Keratinocyte (primary cell): ENCODE measurements at regions not wholly inside any gene's neighbourhood (a gene's known extent, or its start where the extent isn't known, plus 50 kb on each side); places are given as distances from the start of the nearest gene placed in this dataset.

Source experiments
- DNase-seq: peaks from one replicate; pipeline ENCODE4 v3.0.0-alpha.2; 2011; ENCODE audit warnings: low read depth, missing footprints, low spot score
- FAIRE-seq: peaks from 2 replicates; lab custom pipeline; 2011; peaks lifted over from hg19 to GRCh38; lab: Jason Lieb, UNC
- H2AFZ ChIP-seq: 2 replicates; pipeline ENCODE4 v1.6.0; 2012; ENCODE audit warnings: low read length, control low read depth, inconsistent platforms; ENCODE audit not compliant: control insufficient read depth
- H3K27ac ChIP-seq: 2 replicates; pipeline ENCODE4 v1.5.1; 2011; ENCODE audit warnings: low read length; ENCODE audit not compliant: control insufficient read depth, insufficient read depth
- H3K27me3 ChIP-seq: 3 replicates; pipeline ENCODE4 v1.6.0; 2011; ENCODE audit warnings: low read length; ENCODE audit not compliant: control insufficient read depth, insufficient read depth; ENCODE audit errors: extremely low read depth
- H3K36me3 ChIP-seq, 2 experiments: 2 replicates in 1 of 2; 3 replicates in 1 of 2; pipeline ENCODE4 v1.5.1; 2011; ENCODE audit warnings: low read length in 2 of 2, mild to moderate bottlenecking in 1 of 2; ENCODE audit not compliant: control insufficient read depth in 2 of 2, insufficient read depth in 2 of 2; ENCODE audit errors: extremely low read depth in 1 of 2
- H3K4me1 ChIP-seq: 3 replicates; pipeline ENCODE4 v1.5.1; 2011; ENCODE audit warnings: low read length; ENCODE audit not compliant: control insufficient read depth, insufficient read depth; ENCODE audit errors: extremely low read depth
- H3K4me2 ChIP-seq: 3 replicates; pipeline ENCODE4 v1.6.0; 2011; ENCODE audit warnings: low read depth, low read length; ENCODE audit not compliant: control insufficient read depth, insufficient read depth; ENCODE audit errors: extremely low read depth
- H3K4me3 ChIP-seq, 3 experiments: fragments of 200-600 bp in 1 of 3; sonication (generic) in 1 of 3; 2 replicates in 2 of 3; 3 replicates in 1 of 3; pipeline ENCODE4 v1.5.1; 2011 to 2016; ENCODE audit warnings: low read length in 3 of 3, mild to moderate bottlenecking in 3 of 3, control low read depth in 2 of 3, inconsistent platforms in 1 of 3, low read depth in 1 of 3, mixed read lengths in 1 of 3, mixed run types in 1 of 3, moderate library complexity in 1 of 3; ENCODE audit not compliant: control insufficient read depth in 2 of 3, insufficient read depth in 2 of 3; ENCODE audit errors: extremely low read depth in 1 of 3
- H3K79me2 ChIP-seq: 2 replicates; pipeline ENCODE4 v1.6.0; 2012; ENCODE audit warnings: low read length; ENCODE audit not compliant: control insufficient read depth, insufficient read depth
- H3K9ac ChIP-seq: 3 replicates; pipeline ENCODE4 v1.6.0; 2011; ENCODE audit warnings: low read length; ENCODE audit not compliant: control insufficient read depth, insufficient read depth; ENCODE audit errors: extremely low read depth
- H3K9me1 ChIP-seq: 3 replicates; pipeline ENCODE4 v1.6.0; 2011; ENCODE audit warnings: low read length; ENCODE audit not compliant: control insufficient read depth, insufficient read depth; ENCODE audit errors: extremely low read depth
- H3K9me3 ChIP-seq: 2 replicates; pipeline ENCODE4 v1.5.1; 2012; ENCODE audit warnings: low read depth, low read length; ENCODE audit not compliant: control insufficient read depth
- H4K20me1 ChIP-seq: 3 replicates; pipeline ENCODE4 v1.6.0; 2011; ENCODE audit warnings: low read length; ENCODE audit not compliant: control insufficient read depth, insufficient read depth; ENCODE audit errors: extremely low read depth
- EZH2 ChIP-seq: IDR thresholded peaks from one replicate; pipeline ENCODE4 v1.6.1; 2012; ENCODE audit warnings: inconsistent platforms, mild to moderate bottlenecking, low read length, moderate library complexity
- dilution Hi-C: fragments of 300-500 bp; cut with MboI; formaldehyde crosslinking; loops from one replicate; pipeline ENCODE4 v1.7.0; 2020; ENCODE audit warnings: low sequenced_read_pairs; ENCODE audit not compliant: extremely low pct_ligation_motif_present
- TF ChIP-seq, protein P1 (sequence below), 3 experiments: IDR thresholded peaks in 1 of 3; conservative IDR thresholded peaks in 1 of 3; optimal IDR thresholded peaks in 1 of 3; 2 replicates in 2 of 3; 3 replicates in 1 of 3; pipeline versions ENCODE3 to v1.5.1; 2011; ENCODE audit warnings: low read length in 3 of 3, mild to moderate bottlenecking in 3 of 3, moderate library complexity in 2 of 3, control low read depth in 1 of 3, inconsistent platforms in 1 of 3; ENCODE audit not compliant: insufficient read depth in 2 of 3; ENCODE audit errors: extremely low read depth in 1 of 3

DNA sequence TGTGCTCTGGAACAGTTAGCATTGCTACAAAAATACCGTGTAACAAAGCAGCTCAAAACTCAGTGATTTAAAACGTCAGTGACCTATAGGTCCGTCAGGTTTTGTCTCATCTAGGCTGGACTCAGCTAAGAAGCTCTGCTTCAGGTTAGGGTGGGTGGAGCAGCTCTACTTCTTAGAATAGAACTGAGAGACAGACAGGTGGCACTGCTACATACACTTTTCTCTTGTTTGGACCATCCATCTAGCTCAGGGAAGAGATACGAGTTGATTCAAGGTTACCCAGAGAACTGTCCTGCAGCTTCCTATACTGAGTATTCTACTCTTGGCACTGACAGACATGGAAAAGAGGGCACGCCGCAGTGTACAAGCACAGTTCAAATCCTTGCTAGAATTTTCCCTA, 456.1 kb downstream of the IGSF11 start:
- no peak overlapping the region for H2AFZ ChIP-seq
- no peak overlapping the region for H3K27ac ChIP-seq
- no peaks in the 10 kb centered on the region for H3K4me1 ChIP-seq
- H3K9ac ChIP-seq = no peak overlapping the region
- FAIRE-seq (no peak), DNase-seq (no peak)
- no peaks in the 10 kb centered on the region for H3K9me3 ChIP-seq
- H3K9me1 ChIP-seq = no peaks in the 10 kb centered on the region
- H3K27me3 ChIP-seq = no peaks in the 10 kb centered on the region
- H4K20me1 ChIP-seq = no peaks in the 10 kb centered on the region
- TF ChIP-seq, protein P1, sequence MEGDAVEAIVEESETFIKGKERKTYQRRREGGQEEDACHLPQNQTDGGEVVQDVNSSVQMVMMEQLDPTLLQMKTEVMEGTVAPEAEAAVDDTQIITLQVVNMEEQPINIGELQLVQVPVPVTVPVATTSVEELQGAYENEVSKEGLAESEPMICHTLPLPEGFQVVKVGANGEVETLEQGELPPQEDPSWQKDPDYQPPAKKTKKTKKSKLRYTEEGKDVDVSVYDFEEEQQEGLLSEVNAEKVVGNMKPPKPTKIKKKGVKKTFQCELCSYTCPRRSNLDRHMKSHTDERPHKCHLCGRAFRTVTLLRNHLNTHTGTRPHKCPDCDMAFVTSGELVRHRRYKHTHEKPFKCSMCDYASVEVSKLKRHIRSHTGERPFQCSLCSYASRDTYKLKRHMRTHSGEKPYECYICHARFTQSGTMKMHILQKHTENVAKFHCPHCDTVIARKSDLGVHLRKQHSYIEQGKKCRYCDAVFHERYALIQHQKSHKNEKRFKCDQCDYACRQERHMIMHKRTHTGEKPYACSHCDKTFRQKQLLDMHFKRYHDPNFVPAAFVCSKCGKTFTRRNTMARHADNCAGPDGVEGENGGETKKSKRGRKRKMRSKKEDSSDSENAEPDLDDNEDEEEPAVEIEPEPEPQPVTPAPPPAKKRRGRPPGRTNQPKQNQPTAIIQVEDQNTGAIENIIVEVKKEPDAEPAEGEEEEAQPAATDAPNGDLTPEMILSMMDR (optimal IDR thresholded peaks at IDR 0.05 in 1 of 3, IDR thresholded peaks at IDR 0.05 in 1 of 3, conservative IDR thresholded peaks at IDR 0.05 in 1 of 3; ENCODE audit: extremely low read depth in 1 of 3, insufficient read depth in 2 of 3, low read length in 3 of 3) = no peak
- TF ChIP-seq EZH2 = no peak
- H3K79me2 ChIP-seq = no peaks in the 10 kb centered on the region
- dilution Hi-C loops = no loop called here
- H3K36me3 ChIP-seq = no peaks in the 10 kb centered on the region
- H3K4me2 ChIP-seq = no peak overlapping the region
- no peak overlapping the region for H3K4me3 ChIP-seq

DNA sequence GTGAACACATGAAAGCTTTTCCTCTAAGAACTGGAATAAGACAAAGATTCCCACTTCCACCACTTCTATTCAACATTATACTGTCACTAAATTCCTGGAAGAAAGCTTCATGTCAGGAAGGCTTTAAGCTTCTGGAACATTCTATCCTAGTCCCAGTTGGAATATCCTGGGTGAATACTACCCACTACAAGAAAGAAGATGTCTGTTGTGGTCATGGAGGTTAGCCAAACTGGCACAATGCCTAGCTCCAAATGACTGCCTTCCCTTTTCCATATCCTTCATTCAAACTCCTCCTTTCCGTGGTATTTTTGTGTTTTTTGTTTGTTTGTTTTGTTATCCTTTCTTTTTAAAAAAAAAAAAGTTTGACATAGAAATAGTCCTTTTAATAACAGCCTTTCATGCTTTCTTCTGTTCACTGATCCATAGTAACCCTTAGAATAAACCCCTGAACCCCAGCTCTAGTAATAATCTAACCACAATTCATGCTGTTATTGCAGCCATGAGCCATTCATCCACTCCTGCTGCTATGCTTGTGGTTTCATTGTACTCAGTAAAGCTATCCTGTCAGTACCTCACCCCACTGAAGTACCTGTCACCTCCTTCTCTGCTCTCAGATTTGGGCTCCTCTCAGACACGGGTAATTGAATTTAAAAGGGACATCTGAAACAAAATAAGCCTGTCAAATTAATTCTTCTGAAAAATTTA, 447.5 kb downstream of the IGSF11 start:
- Histone ChIP-seq H3K4me2 (no peak overlapping the region), H3K79me2 (no peaks in the 10 kb centered on the region), H3K4me3 (no peak overlapping the region), H3K9ac (no peak overlapping the region), H3K36me3 (no peaks in the 10 kb centered on the region), H3K9me3 (no peaks in the 10 kb centered on the region), H3K27me3 (no peaks in the 10 kb centered on the region), H3K4me1 (no peaks in the 10 kb centered on the region), H3K9me1 (no peaks in the 10 kb centered on the region), H2AFZ (no peak overlapping the region), H3K27ac (no peak overlapping the region), H4K20me1 (no peaks in the 10 kb centered on the region)
- TF ChIP-seq, protein P1 (optimal IDR thresholded peaks at IDR 0.05 in 1 of 3, IDR thresholded peaks at IDR 0.05 in 1 of 3, conservative IDR thresholded peaks at IDR 0.05 in 1 of 3; ENCODE audit: extremely low read depth in 1 of 3, insufficient read depth in 2 of 3, low read length in 3 of 3) = no peak
- no peak for TF ChIP-seq EZH2
- FAIRE-seq (no peak), DNase-seq (no peak)
- dilution Hi-C loops = no loop called here
